ENCODE measurements at regions not wholly inside any gene's neighbourhood (a gene's known extent, or its start where the extent isn't known, plus 50 kb on each side); places are given as distances from the start of the nearest gene placed in this dataset.

DNA sequence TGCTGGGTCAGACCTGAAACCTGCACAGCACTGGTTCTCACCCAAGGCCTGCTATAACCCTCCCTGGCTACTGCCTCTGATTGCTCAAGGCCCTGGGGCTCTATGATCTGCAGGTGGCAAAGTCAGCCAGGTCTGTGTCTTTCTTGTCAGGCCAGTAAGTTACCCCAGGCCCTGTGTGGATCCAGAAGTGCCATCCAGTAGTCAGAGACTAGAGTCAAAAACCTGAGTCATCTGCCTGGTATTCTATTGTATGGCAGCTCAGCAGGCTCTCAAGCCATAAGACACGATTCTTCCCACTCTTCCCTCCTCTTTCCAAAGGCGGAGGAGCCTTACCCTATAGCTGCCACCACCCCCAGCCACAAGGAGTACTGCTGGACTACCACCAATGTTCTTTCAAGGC lies 593.0 kb downstream of the FRK start:
- TF ChIP-seq POLR2AphosphoS5 (IDR thresholded peaks at IDR 0.05) (no peak), EP300 (IDR thresholded peaks at IDR 0.05) (no peak)
